Body of pancreas (tissue), 4 donors: ENCODE measurements at regions not wholly inside any gene's neighbourhood (a gene's known extent, or its start where the extent isn't known, plus 50 kb on each side); places are given as distances from the start of the nearest gene placed in this dataset.
A peak's percentile ranks its signal among the peaks of the same experiment; 100 is the strongest.

Source experiments
- ATAC-seq: fragments of 150-250 bp; one replicate; pipeline ENCODE4 v1.9.1; 2016
- DNase-seq, 4 donors: peaks; one replicate each; pipeline ENCODE4 v3.0.0-alpha.2; 2019
- H3K27ac ChIP-seq, 4 donors: fragments of 200-600 bp; sonication (generic); 1 replicate in 3 of 4; 2 replicates in 1 of 4; pipeline versions ENCODE4 v1.5.1 to v1.6.1; 2016 to 2019; ENCODE audit warnings: mild to moderate bottlenecking in 1 of 4, mixed read lengths in 1 of 4, moderate library complexity in 1 of 4
- H3K27me3 ChIP-seq, 2 donors: fragments of 200-600 bp; sonication (generic); one replicate each; pipeline ENCODE4 v1.6.0; 2016; ENCODE audit warnings: mild to moderate bottlenecking in 1 of 2
- H3K36me3 ChIP-seq, 2 donors: fragments of 200-600 bp; sonication (generic); replicated peaks in 1 of 2; 2 replicates each; pipeline ENCODE4 v1.5.1; 2016; ENCODE audit warnings: low read depth in 2 of 2; ENCODE audit not compliant: insufficient read depth in 1 of 2
- H3K4me1 ChIP-seq: fragments of 200-600 bp; sonication (generic); one replicate; pipeline ENCODE4 v1.6.0; 2016
- H3K4me3 ChIP-seq, 2 donors: fragments of 200-600 bp; sonication (generic); 1 replicate in 1 of 2; 2 replicates in 1 of 2; pipeline ENCODE4 v1.5.1; 2016 to 2019
- H3K9me3 ChIP-seq, 3 donors: fragments of 200-600 bp; sonication (generic); 1 replicate in 2 of 3; 2 replicates in 1 of 3; pipeline ENCODE4 v1.5.1; 2016
- CTCF ChIP-seq, 7 experiments: fragments of 450-650 bp in 4 of 7; fragments of 200-600 bp in 3 of 7; sonication (generic) in 3 of 7; IDR thresholded peaks; one replicate each; pipeline ENCODE4 v1.5.1; 2016 to 2019; ENCODE audit warnings: antibody characterized with exemption in 7 of 7
- POLR2A ChIP-seq, 3 donors: fragments of 450-650 bp; IDR thresholded peaks; one replicate each; pipeline ENCODE4 v1.6.1; 2016; ENCODE audit warnings: antibody characterized with exemption in 3 of 3, mild to moderate bottlenecking in 2 of 3
- WGBS, 2 donors: methylation state at CpG; one replicate each; pipeline ENCODE4 v1.1.5; 2017; 5-methylcytosine and 5-hydroxymethylcytosine counted together
- intact Hi-C: fragments of 100-400 bp; cut with DNase I; formaldehyde crosslinking; loops from one replicate; pipeline ENCODE4 v1.15.1; 2023

GRCh38 chr7:155867734-155868400, 55.6 kb upstream of the SHH start:
- intact Hi-C loops, result no loop called here
- no peak for ATAC-seq
- 87 to 89% methylated on average over 6 of the region's 6 CpGs for WGBS, 2 donors
- Histone ChIP-seq H3K4me3 (no peak overlapping the region), H3K27ac (no peak overlapping the region), H3K36me3 (no peaks in the 10 kb centered on the region), H3K9me3 (no peaks in the 10 kb centered on the region), H3K27me3 (no peaks in the 10 kb centered on the region), H3K4me1 (no peaks in the 10 kb centered on the region)
- no peak for TF ChIP-seq CTCF (IDR thresholded peaks at IDR 0.05)
- TF ChIP-seq POLR2A (IDR thresholded peaks at IDR 0.05), result no peak
- DNase-seq, result peak in 1 of 4 donors; percentile 0

GRCh38 chr7:155867280-155867679, 55.0 kb upstream of the SHH start:
- ATAC-seq (peak; percentile 62), DNase-seq (peak in 1 of 4 donors; percentile 2)
- H3K27ac ChIP-seq, result no peak overlapping the region
- no peak for TF ChIP-seq POLR2A (IDR thresholded peaks at IDR 0.05)
- TF ChIP-seq CTCF (IDR thresholded peaks at IDR 0.05), result no peak
- 44 to 50% methylated on average over 3 of the region's 3 CpGs for WGBS, 2 donors
- no peaks in the 10 kb centered on the region for H3K9me3 ChIP-seq
- H3K27me3 ChIP-seq, result no peaks in the 10 kb centered on the region
- intact Hi-C loops, result no loop called here
- no peak overlapping the region for H3K4me3 ChIP-seq
- H3K36me3 ChIP-seq, result no peaks in the 10 kb centered on the region
- H3K4me1 ChIP-seq, result peaks cover 4% of the 10 kb centered on the region

GRCh38 chr7:155865830-155866525, 53.7 kb upstream of the SHH start:
- intact Hi-C loops, result no loop called here
- no peak overlapping the region for H3K27ac ChIP-seq
- no peaks in the 10 kb centered on the region for H3K27me3 ChIP-seq
- H3K4me3 ChIP-seq, result no peak overlapping the region
- no peak for TF ChIP-seq POLR2A (IDR thresholded peaks at IDR 0.05)
- no peak for TF ChIP-seq CTCF (IDR thresholded peaks at IDR 0.05)
- ATAC-seq, result no peak
- WGBS, 2 donors, result 59 to 79% methylated on average over 18 to 19 of the region's 19 CpGs
- peak in 1 of 4 donors; percentile 1 for DNase-seq
- no peaks in the 10 kb centered on the region for H3K9me3 ChIP-seq
- no peaks in the 10 kb centered on the region for H3K36me3 ChIP-seq
- peaks cover 16% of the 10 kb centered on the region for H3K4me1 ChIP-seq

GRCh38 chr7:155864991-155865690, 52.9 kb upstream of the SHH start:
- ATAC-seq, result no peak
- DNase-seq, result peak in 1 of 4 donors; percentile 0
- H3K4me1 ChIP-seq, result peaks cover 22% of the 10 kb centered on the region
- no peaks in the 10 kb centered on the region for H3K9me3 ChIP-seq
- no peaks in the 10 kb centered on the region for H3K27me3 ChIP-seq
- H3K36me3 ChIP-seq, result no peaks in the 10 kb centered on the region
- intact Hi-C loops, result no loop called here
- no peak overlapping the region for H3K27ac ChIP-seq
- no peak overlapping the region for H3K4me3 ChIP-seq
- WGBS, 2 donors, result 76 to 80% methylated on average over 11 of the region's 11 CpGs
- TF ChIP-seq CTCF (IDR thresholded peaks at IDR 0.05), result no peak
